Activated T-cell treated with anti-CD3 and anti-CD28 coated beads, Interleukin-2, amount 50 U/mL, for 72 hours (primary cell): ENCODE measurements at regions not wholly inside any gene's neighbourhood (a gene's known extent, or its start where the extent isn't known, plus 50 kb on each side); places are given as distances from the start of the nearest gene placed in this dataset.
"Not testable (repeated sequence)": the region's sequence is repeated elsewhere in the genome, so short reads cannot be mapped to it uniquely, and the experiment has no call there.

Source experiments
- ATAC-seq, 2 donors: fragments of 150-1000 bp; cut with Tn5 transposase; replicated peaks in 1 of 2; 2 replicates each; pipeline ENCODE4 v1.10.0; 2021; ENCODE audit warnings: moderate library complexity in 2 of 2, mild to moderate bottlenecking in 1 of 2
- DNase-seq, 2 donors: peaks; one replicate each; pipeline ENCODE4 v3.0.0; 2021 to 2022; ENCODE audit warnings: mixed read lengths in 1 of 2
- H3K27ac Mint-ChIP-seq: one replicate; pipeline ENCODE4 v1.8.0; 2022; ENCODE audit warnings: mild to moderate bottlenecking, moderate library complexity, mixed read lengths
- H3K27me3 Mint-ChIP-seq: one replicate; pipeline ENCODE4 v1.8.0; 2022; ENCODE audit warnings: low read depth, mixed read lengths
- H3K36me3 Mint-ChIP-seq, 2 donors: one replicate each; pipeline ENCODE4 v1.8.0; 2022; ENCODE audit warnings: mixed read lengths in 2 of 2, mild to moderate bottlenecking in 1 of 2; ENCODE audit not compliant: insufficient read depth in 2 of 2
- H3K4me1 Mint-ChIP-seq: one replicate; pipeline ENCODE4 v1.8.0; 2022; ENCODE audit warnings: low read depth, mixed read lengths
- H3K4me3 Mint-ChIP-seq, 2 donors: one replicate each; pipeline ENCODE4 v1.8.0; 2022; ENCODE audit warnings: mild to moderate bottlenecking in 2 of 2, mixed read lengths in 2 of 2, moderate library complexity in 2 of 2
- H3K9me3 Mint-ChIP-seq, 2 donors: one replicate each; pipeline ENCODE4 v1.8.0; 2022; ENCODE audit warnings: mixed read lengths in 2 of 2

- H3K9me3 Mint-ChIP-seq, H3K4me3 Mint-ChIP-seq, H3K36me3 Mint-ChIP-seq, DNase-seq, H3K4me1 Mint-ChIP-seq, ATAC-seq, H3K27ac Mint-ChIP-seq: not testable (repeated sequence)
- H3K27me3 Mint-ChIP-seq = peaks cover 14% of the 10 kb centered on the region
Measured at GRCh38 chr4:112838015-112838414, 201.1 kb downstream of the LARP7 start.

- Mint-ChIP-seq H3K4me1 (no peaks in the 10 kb centered on the region), H3K9me3 (peaks cover 0 to 3% of the 10 kb centered on the region in 2 donors), H3K27ac (no peak overlapping the region), H3K36me3 (peaks cover 0 to 1% of the 10 kb centered on the region in 2 donors), H3K4me3 (no peak overlapping the region), H3K27me3 (peaks cover 14% of the 10 kb centered on the region)
- no peak for DNase-seq
- no peak for ATAC-seq
Measured at GRCh38 chr4:112840061-112840460, 203.1 kb downstream of the LARP7 start.

GRCh38 chr4:112840619-112841018 is 203.7 kb downstream of the LARP7 start:
- H3K27me3 Mint-ChIP-seq = peaks cover 14% of the 10 kb centered on the region
- H3K4me1 Mint-ChIP-seq = no peaks in the 10 kb centered on the region
- H3K36me3 Mint-ChIP-seq = peaks cover 0 to 1% of the 10 kb centered on the region in 2 donors
- H3K27ac Mint-ChIP-seq = no peak overlapping the region
- peaks cover 0 to 3% of the 10 kb centered on the region in 2 donors for H3K9me3 Mint-ChIP-seq
- ATAC-seq (no peak), DNase-seq (no peak)
- H3K4me3 Mint-ChIP-seq = no peak overlapping the region

DNA sequence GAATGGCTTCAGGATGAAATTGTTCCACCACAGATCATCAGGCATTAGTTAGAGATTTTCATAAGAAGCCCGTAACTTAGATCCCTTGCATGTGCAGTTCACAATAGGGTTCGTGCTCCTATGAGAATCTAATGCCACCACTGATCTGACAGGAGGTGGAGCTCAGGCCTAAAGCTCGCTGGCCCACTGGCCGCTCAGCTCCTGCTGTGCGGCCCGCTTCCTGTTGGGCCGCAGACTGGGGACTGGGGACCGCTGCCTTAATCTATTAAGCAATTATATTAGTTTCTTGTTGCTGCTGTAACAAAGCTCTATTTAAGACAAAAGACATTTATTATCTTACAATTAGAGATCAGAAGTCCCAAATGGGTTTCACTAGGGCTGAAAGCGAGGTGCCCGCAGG is 205.6 kb downstream of the LARP7 start:
- H3K4me3 Mint-ChIP-seq = no peak overlapping the region
- no peak for DNase-seq
- H3K4me1 Mint-ChIP-seq = no peaks in the 10 kb centered on the region
- H3K27ac Mint-ChIP-seq = no peak overlapping the region
- peaks cover 14% of the 10 kb centered on the region for H3K27me3 Mint-ChIP-seq
- no peaks in the 10 kb centered on the region for H3K36me3 Mint-ChIP-seq
- no peak for ATAC-seq
- no peaks in the 10 kb centered on the region for H3K9me3 Mint-ChIP-seq

GRCh38 chr4:112845386-112845785 is 204.1 kb upstream of the ANK2 start:
- no peaks in the 10 kb centered on the region for H3K9me3 Mint-ChIP-seq
- peaks cover 2% of the 10 kb centered on the region for H3K27me3 Mint-ChIP-seq
- H3K36me3 Mint-ChIP-seq = no peaks in the 10 kb centered on the region
- no peak overlapping the region for H3K27ac Mint-ChIP-seq
- H3K4me3 Mint-ChIP-seq = no peak overlapping the region
- DNase-seq (no peak), ATAC-seq (no peak)
- no peaks in the 10 kb centered on the region for H3K4me1 Mint-ChIP-seq

DNA sequence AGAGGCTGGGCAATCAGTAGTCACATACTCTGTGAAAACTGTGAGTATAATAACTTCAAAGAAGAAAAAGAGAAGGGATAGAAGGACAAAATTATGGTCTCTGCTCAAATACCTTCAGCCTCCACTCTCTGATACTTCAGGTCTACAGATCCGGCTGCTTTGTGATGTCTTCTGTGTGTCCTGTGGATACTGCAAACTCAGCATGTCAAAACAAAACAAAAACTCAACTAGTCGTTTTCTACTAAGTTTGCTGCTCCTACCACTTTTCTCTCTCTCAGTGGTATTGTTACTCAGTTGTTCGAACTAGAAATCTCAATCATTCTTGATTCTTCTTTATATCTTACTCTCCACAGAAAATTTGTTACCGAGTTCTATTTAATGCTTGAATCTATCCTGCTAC is 202.4 kb upstream of the ANK2 start:
- Mint-ChIP-seq H3K36me3 (no peaks in the 10 kb centered on the region), H3K27me3 (no peaks in the 10 kb centered on the region), H3K4me3 (no peak overlapping the region), H3K27ac (no peak overlapping the region), H3K4me1 (no peaks in the 10 kb centered on the region), H3K9me3 (peaks cover 0 to 2% of the 10 kb centered on the region in 2 donors)
- ATAC-seq (no peak), DNase-seq (no peak)

- no peaks in the 10 kb centered on the region for H3K36me3 Mint-ChIP-seq
- H3K9me3 Mint-ChIP-seq = peaks cover 0 to 2% of the 10 kb centered on the region in 2 donors
- no peak overlapping the region for H3K4me3 Mint-ChIP-seq
- H3K27ac Mint-ChIP-seq = no peak overlapping the region
- DNase-seq (no peak), ATAC-seq (no peak)
- no peaks in the 10 kb centered on the region for H3K27me3 Mint-ChIP-seq
- no peaks in the 10 kb centered on the region for H3K4me1 Mint-ChIP-seq
Measured at GRCh38 chr4:112847781-112848180, 201.7 kb upstream of the ANK2 start.

DNA sequence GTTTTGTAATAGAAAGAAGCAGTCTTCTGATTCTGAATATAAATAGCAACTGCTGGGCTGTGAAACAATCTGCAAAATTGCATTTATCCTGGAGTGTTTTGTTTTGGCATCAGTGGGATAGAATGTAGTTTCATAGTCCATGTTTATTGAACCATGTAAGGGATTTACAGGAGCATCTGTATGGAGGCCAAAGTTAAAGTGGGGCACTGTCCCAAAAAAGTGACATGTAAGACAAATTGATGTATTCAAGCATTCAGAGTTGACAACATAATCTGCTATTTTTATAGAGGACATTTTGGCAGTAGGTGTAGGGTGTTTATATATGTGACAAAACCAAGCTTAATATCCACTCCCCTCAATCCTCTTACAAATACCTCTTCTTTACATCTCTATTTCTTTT is 200.5 kb upstream of the ANK2 start:
- DNase-seq (no peak), ATAC-seq (no peak)
- no peaks in the 10 kb centered on the region for H3K36me3 Mint-ChIP-seq
- peaks cover 0 to 2% of the 10 kb centered on the region in 2 donors for H3K9me3 Mint-ChIP-seq
- no peak overlapping the region for H3K4me3 Mint-ChIP-seq
- no peaks in the 10 kb centered on the region for H3K4me1 Mint-ChIP-seq
- peaks cover 1% of the 10 kb centered on the region for H3K27me3 Mint-ChIP-seq
- no peak overlapping the region for H3K27ac Mint-ChIP-seq

DNA sequence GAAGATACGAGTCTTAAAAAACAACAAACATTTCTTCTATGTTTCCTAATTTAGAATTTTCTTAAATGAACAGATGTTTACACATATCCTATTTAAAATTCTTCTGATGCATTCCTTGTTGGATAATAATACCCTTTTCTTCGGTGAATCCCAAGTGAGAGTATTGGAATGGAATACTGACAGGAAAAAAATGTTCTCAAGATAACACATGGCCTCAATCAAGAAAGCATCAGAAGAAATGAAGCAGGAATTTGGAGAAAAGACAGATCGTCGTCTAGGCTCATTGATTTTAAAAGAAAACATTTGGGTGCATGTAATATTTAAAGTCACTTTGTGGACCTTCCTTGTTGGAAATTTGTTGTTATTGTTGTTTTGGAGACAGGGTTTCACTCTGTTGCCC is 196.9 kb upstream of the ANK2 start:
- ATAC-seq = no peak
- Mint-ChIP-seq H3K4me1 (no peaks in the 10 kb centered on the region), H3K27ac (no peak overlapping the region), H3K9me3 (peaks cover 0 to 2% of the 10 kb centered on the region in 2 donors), H3K27me3 (peaks cover 5% of the 10 kb centered on the region), H3K36me3 (no peaks in the 10 kb centered on the region), H3K4me3 (no peak overlapping the region)
- DNase-seq = no peak

DNA sequence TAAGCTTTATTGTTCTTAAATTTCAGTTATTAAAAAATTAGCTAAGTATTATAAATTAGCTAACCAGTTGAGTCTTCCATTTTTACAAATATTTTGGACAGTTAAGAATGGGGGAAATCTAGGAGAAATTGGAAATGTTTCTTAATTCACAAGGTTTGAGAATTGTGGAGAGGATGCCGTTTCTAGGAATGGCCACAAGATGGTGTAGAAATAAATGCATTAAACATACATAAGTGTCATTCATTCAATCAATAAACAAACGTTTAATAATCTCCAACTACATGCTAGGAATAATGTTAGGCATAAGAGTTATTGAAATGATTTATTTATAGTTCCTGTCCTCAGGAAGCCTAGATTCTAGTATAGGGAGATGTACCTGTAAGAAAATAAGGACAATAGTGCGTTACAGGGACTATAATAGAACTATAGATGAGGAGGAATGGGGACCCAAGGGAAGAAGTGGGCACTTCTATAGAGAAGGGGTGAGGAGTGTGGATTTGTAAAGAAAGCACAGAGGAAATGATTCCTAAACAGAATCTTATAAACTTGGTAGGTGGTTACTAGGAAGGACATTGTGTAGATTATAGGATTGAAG is 195.7 kb upstream of the ANK2 start:
- no peaks in the 10 kb centered on the region for H3K36me3 Mint-ChIP-seq
- no peak for DNase-seq
- no peak overlapping the region for H3K27ac Mint-ChIP-seq
- ATAC-seq = no peak
- H3K4me3 Mint-ChIP-seq = no peak overlapping the region
- peaks cover 5% of the 10 kb centered on the region for H3K27me3 Mint-ChIP-seq
- H3K4me1 Mint-ChIP-seq = no peaks in the 10 kb centered on the region
- peaks cover 0 to 2% of the 10 kb centered on the region in 2 donors for H3K9me3 Mint-ChIP-seq

DNA sequence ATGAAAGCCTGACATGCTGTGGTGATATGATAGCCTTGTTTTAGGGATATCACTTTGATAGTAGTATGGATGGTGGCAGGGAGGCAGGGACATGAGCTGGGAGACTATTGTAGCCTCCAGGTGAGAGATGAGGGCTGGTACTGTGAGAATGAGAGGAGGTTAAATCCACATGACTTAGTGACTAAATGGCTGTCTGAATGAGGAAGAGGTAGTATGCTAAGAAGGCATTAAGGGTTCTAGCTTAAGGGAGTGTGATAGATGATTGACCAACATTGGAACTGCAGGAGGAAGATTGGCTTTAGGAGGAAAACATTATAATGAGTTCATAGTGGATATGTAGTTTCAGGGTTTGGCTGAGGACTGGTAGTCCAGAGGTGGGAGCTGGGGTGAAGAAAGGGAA is 195.0 kb upstream of the ANK2 start:
- H3K9me3 Mint-ChIP-seq = peaks cover 0 to 2% of the 10 kb centered on the region in 2 donors
- ATAC-seq (no peak), DNase-seq (no peak)
- no peaks in the 10 kb centered on the region for H3K36me3 Mint-ChIP-seq
- H3K27ac Mint-ChIP-seq = no peak overlapping the region
- H3K27me3 Mint-ChIP-seq = peaks cover 5% of the 10 kb centered on the region
- no peak overlapping the region for H3K4me3 Mint-ChIP-seq
- H3K4me1 Mint-ChIP-seq = no peaks in the 10 kb centered on the region

DNA sequence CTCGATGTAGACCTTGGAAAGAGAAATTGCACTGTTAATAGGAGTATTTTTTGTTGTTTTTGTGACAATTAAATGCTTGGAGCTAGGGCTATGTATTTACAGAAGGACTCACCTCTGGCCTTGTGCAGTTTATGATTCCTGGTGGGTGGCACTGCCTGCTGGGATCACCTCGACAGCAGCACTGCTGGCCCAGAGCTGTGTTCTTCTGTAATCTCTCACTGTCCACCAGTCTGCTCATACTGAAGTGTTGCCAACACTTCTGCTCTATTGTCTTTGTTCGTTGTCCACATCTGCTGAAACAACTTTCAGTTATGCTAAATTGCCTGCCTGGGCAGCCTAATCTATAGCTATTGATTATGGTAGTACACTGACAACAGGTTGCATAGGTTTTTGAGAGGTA is 194.4 kb upstream of the ANK2 start:
- ATAC-seq (no peak), DNase-seq (no peak)
- H3K27ac Mint-ChIP-seq = no peak overlapping the region
- no peaks in the 10 kb centered on the region for H3K36me3 Mint-ChIP-seq
- H3K4me3 Mint-ChIP-seq = no peak overlapping the region
- peaks cover 0 to 2% of the 10 kb centered on the region in 2 donors for H3K9me3 Mint-ChIP-seq
- peaks cover 11% of the 10 kb centered on the region for H3K27me3 Mint-ChIP-seq
- H3K4me1 Mint-ChIP-seq = no peaks in the 10 kb centered on the region

DNA sequence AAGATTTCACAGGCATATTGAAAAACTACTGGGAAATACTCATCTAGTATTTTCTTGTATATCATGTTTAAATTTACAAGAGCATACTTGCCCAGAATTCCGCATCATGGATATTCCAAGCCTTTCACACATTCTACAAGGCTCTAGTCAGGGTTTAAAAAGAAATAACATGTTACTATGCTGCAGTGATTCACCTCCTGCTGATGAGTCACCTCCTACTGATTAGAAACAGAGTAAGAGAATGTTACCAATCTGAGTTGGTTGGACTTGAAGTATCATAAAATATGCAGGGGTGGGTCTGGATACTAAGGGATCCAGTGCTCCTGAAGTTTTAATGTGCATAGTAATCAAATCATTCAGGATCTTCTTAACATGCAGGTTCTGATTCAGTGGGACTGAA is 192.0 kb upstream of the ANK2 start:
- H3K27ac Mint-ChIP-seq = no peak overlapping the region
- DNase-seq = no peak
- no peak overlapping the region for H3K4me3 Mint-ChIP-seq
- peaks cover 12% of the 10 kb centered on the region for H3K27me3 Mint-ChIP-seq
- no peaks in the 10 kb centered on the region for H3K36me3 Mint-ChIP-seq
- ATAC-seq = no peak
- H3K4me1 Mint-ChIP-seq = no peaks in the 10 kb centered on the region
- no peaks in the 10 kb centered on the region for H3K9me3 Mint-ChIP-seq

- Mint-ChIP-seq H3K4me3 (no peak overlapping the region), H3K27ac (no peak overlapping the region)
Measured at GRCh38 chr4:112858751-112859150, 190.7 kb upstream of the ANK2 start.

More at GRCh38 chr4:112858751-112859150, 190.7 kb upstream of the ANK2 start:
- Mint-ChIP-seq H3K27me3 (peaks cover 12% of the 10 kb centered on the region), H3K36me3 (no peaks in the 10 kb centered on the region), H3K4me1 (no peaks in the 10 kb centered on the region), H3K9me3 (no peaks in the 10 kb centered on the region)
- ATAC-seq = no peak
- DNase-seq = no peak
